Endothelial cell of umbilical vein (primary cell): ENCODE measurements at regions not wholly inside any gene's neighbourhood (a gene's known extent, or its start where the extent isn't known, plus 50 kb on each side); places are given as distances from the start of the nearest gene placed in this dataset.

Experiments used
- BruUV-seq: library from RNA; stranded (reverse); fragments of 400-500 nt; replicated peaks from 2 replicates; lab custom pipeline; 2021; lab: Mats Ljungman, UMichigan
- CTCF ChIA-PET: fragments of 300-600, 350-600 bp; sonication (Branson Sonifier 250); formaldehyde crosslinking; loops from one replicate; lab custom pipeline; 2021; ENCODE audit warnings: antibody characterized with exemption, inconsistent platforms; lab: Charles Lee
- POLR2A ChIA-PET: fragments of 300-600, 350-600 bp; sonication (Branson Sonifier 250); formaldehyde crosslinking; loops from one replicate; lab custom pipeline; 2021; ENCODE audit warnings: antibody characterized with exemption, inconsistent platforms; lab: Charles Lee
- DNase-seq: peaks from one replicate; pipeline ENCODE4 v3.0.0-alpha.2; 2011; ENCODE audit warnings: low read depth, low spot score
- FAIRE-seq: peaks from 2 replicates; lab custom pipeline; 2011; peaks lifted over from hg19 to GRCh38; lab: Jason Lieb, UNC
- H2AFZ ChIP-seq: 2 replicates; pipeline ENCODE4 v1.6.0; 2012; ENCODE audit warnings: low read depth, low read length, control low read depth, inconsistent platforms
- H3K27ac ChIP-seq: 2 replicates; pipeline ENCODE4 v1.5.1; 2011; ENCODE audit warnings: low read depth, mild to moderate bottlenecking, control low read depth, low read length, moderate library complexity; ENCODE audit not compliant: insufficient read depth
- H3K27me3 ChIP-seq, 2 experiments: 2 replicates each; pipeline versions ENCODE4 v1.6.0 to v1.6.1; 2011; ENCODE audit warnings: low read length in 2 of 2, mixed read lengths in 1 of 2; ENCODE audit not compliant: control insufficient read depth in 2 of 2, insufficient read depth in 2 of 2
- H3K36me3 ChIP-seq, 2 experiments: 2 replicates in 1 of 2; 3 replicates in 1 of 2; pipeline ENCODE4 v1.5.1; 2011; ENCODE audit warnings: low read length in 2 of 2, mild to moderate bottlenecking in 1 of 2, moderate library complexity in 1 of 2; ENCODE audit not compliant: control insufficient read depth in 2 of 2, insufficient read depth in 2 of 2; ENCODE audit errors: extremely low read depth in 1 of 2
- H3K4me1 ChIP-seq: 3 replicates; pipeline ENCODE4 v1.5.1; 2011; ENCODE audit warnings: mild to moderate bottlenecking, low read length; ENCODE audit not compliant: control insufficient read depth, insufficient read depth; ENCODE audit errors: extremely low read depth
- H3K4me2 ChIP-seq: 2 replicates; pipeline ENCODE4 v1.6.1; 2011; ENCODE audit warnings: low read length, control low read depth, mixed read lengths; ENCODE audit not compliant: insufficient read depth
- H3K4me3 ChIP-seq, 3 experiments: fragments of 200-600 bp in 1 of 3; sonication (generic), shearing (Covaris generic) in 1 of 3; replicated peaks in 1 of 3; 2 replicates each; pipeline ENCODE4 v1.5.1; 2011 to 2016; ENCODE audit warnings: control low read depth in 3 of 3, low read length in 3 of 3, mild to moderate bottlenecking in 2 of 3, inconsistent platforms in 1 of 3, low read depth in 1 of 3, moderate library complexity in 1 of 3; ENCODE audit not compliant: insufficient read depth in 1 of 3
- H3K79me2 ChIP-seq: 2 replicates; pipeline ENCODE4 v1.6.0; 2012; ENCODE audit warnings: low read length, inconsistent platforms; ENCODE audit not compliant: control insufficient read depth, insufficient read depth
- H3K9ac ChIP-seq: replicated peaks from 2 replicates; pipeline ENCODE3; 2011; ENCODE audit warnings: low read length, control low read depth; ENCODE audit not compliant: insufficient read depth; ENCODE audit errors: extremely low read depth
- H3K9me1 ChIP-seq: replicated peaks from 3 replicates; pipeline ENCODE4 v1.6.0; 2011; ENCODE audit warnings: mild to moderate bottlenecking, low read length; ENCODE audit not compliant: control insufficient read depth, insufficient read depth; ENCODE audit errors: extremely low read depth
- H3K9me3 ChIP-seq: replicated peaks from 2 replicates; pipeline ENCODE4 v1.5.1; 2012; ENCODE audit warnings: low read length, inconsistent platforms; ENCODE audit not compliant: control insufficient read depth, insufficient read depth
- H4K20me1 ChIP-seq: replicated peaks from 2 replicates; pipeline ENCODE3; 2011; ENCODE audit warnings: mild to moderate bottlenecking, low read length; ENCODE audit not compliant: control insufficient read depth, insufficient read depth; ENCODE audit errors: extremely low read depth
- EZH2 ChIP-seq: IDR thresholded peaks from 2 replicates; pipeline ENCODE4 v1.6.1; 2012; ENCODE audit warnings: borderline replicate concordance, low read depth, mild to moderate bottlenecking, moderate library complexity, low read length, inconsistent platforms; ENCODE audit not compliant: severe bottlenecking
- FOS ChIP-seq: IDR thresholded peaks from 2 replicates; pipeline ENCODE4 v1.6.1; 2011; ENCODE audit warnings: mild to moderate bottlenecking, low read length, moderate library complexity, borderline replicate concordance; ENCODE audit not compliant: insufficient read depth
- GATA2 ChIP-seq: IDR thresholded peaks from 2 replicates; pipeline ENCODE4 v1.7.0; 2011; ENCODE audit warnings: low read depth, mild to moderate bottlenecking, moderate library complexity, mixed read lengths, low read length; ENCODE audit not compliant: insufficient read length, insufficient read depth
- JUN ChIP-seq: IDR thresholded peaks from 2 replicates; pipeline ENCODE4 v1.6.1; 2011; ENCODE audit warnings: borderline replicate concordance, low read depth; ENCODE audit not compliant: insufficient read length, insufficient read depth
- MAX ChIP-seq: IDR thresholded peaks from 2 replicates; pipeline ENCODE4 v1.6.1; 2011; ENCODE audit not compliant: insufficient read depth, insufficient read length
- MYC ChIP-seq: IDR thresholded peaks from one replicate; pipeline ENCODE4 v1.6.1; 2011; ENCODE audit warnings: mild to moderate bottlenecking, low read depth, low read length
- POLR2A ChIP-seq: IDR thresholded peaks from 2 replicates; pipeline ENCODE4 v1.6.1; 2012; ENCODE audit warnings: low read depth, mild to moderate bottlenecking, control low read depth, low read length
- POLR2AphosphoS5 ChIP-seq: IDR thresholded peaks from 2 replicates; pipeline ENCODE4 v1.6.1; 2012; ENCODE audit warnings: low read depth, mild to moderate bottlenecking, control low read depth, low read length, moderate library complexity; ENCODE audit not compliant: insufficient read depth
- dilution Hi-C: fragments of 300-500 bp; cut with MboI; formaldehyde crosslinking; loops from one replicate; pipeline ENCODE4 v1.15.0; 2019; ENCODE audit warnings: low sequenced_read_pairs; ENCODE audit not compliant: extremely low pct_ligation_motif_present
- intact Hi-C: fragments of 100-400 bp; cut with micrococcal nuclease; formaldehyde crosslinking; loops from one replicate; pipeline ENCODE4 v1.10.0; 2022
- TF ChIP-seq, protein P1 (sequence below), 2 donors: IDR thresholded peaks; 1 replicate in 1 of 2; 2 replicates in 1 of 2; pipeline ENCODE4 v1.5.1; 2011; ENCODE audit warnings: low read length in 2 of 2, mild to moderate bottlenecking in 2 of 2, moderate library complexity in 2 of 2, control low read depth in 1 of 2, inconsistent platforms in 1 of 2, low read depth in 1 of 2; ENCODE audit not compliant: insufficient read depth in 1 of 2; ENCODE audit errors: extremely low read depth in 1 of 2

- no peaks in the 10 kb centered on the region for H3K9me1 ChIP-seq
- no peak for DNase-seq
- H3K4me2 ChIP-seq: no peak overlapping the region
- H3K36me3 ChIP-seq: no peaks in the 10 kb centered on the region
- CTCF ChIA-PET: interaction anchor here (1.0 to 1.8 kb wide), 2 partner anchors 16 to 841 kb away, joined by 3 to 4 read pairs; no protein-coding TSS in a partner anchor
- H2AFZ ChIP-seq: no peak overlapping the region
- peaks cover 0 to 2% of the 10 kb centered on the region in 2 experiments for H3K27me3 ChIP-seq
- H3K9ac ChIP-seq: no peak overlapping the region
- H4K20me1 ChIP-seq: no peaks in the 10 kb centered on the region
- intact Hi-C loops (no loop called here), dilution Hi-C loops (no loop called here)
- TF ChIP-seq, protein P1, sequence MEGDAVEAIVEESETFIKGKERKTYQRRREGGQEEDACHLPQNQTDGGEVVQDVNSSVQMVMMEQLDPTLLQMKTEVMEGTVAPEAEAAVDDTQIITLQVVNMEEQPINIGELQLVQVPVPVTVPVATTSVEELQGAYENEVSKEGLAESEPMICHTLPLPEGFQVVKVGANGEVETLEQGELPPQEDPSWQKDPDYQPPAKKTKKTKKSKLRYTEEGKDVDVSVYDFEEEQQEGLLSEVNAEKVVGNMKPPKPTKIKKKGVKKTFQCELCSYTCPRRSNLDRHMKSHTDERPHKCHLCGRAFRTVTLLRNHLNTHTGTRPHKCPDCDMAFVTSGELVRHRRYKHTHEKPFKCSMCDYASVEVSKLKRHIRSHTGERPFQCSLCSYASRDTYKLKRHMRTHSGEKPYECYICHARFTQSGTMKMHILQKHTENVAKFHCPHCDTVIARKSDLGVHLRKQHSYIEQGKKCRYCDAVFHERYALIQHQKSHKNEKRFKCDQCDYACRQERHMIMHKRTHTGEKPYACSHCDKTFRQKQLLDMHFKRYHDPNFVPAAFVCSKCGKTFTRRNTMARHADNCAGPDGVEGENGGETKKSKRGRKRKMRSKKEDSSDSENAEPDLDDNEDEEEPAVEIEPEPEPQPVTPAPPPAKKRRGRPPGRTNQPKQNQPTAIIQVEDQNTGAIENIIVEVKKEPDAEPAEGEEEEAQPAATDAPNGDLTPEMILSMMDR (IDR thresholded peaks at IDR 0.05; ENCODE audit: extremely low read depth in 1 of 2, insufficient read depth in 1 of 2, low read depth in 1 of 2, low read length in 2 of 2): no peak
- no peaks in the 10 kb centered on the region for H3K9me3 ChIP-seq
- H3K79me2 ChIP-seq: no peaks in the 10 kb centered on the region
- H3K4me1 ChIP-seq: no peaks in the 10 kb centered on the region
- no peak overlapping the region for H3K27ac ChIP-seq
- no peak overlapping the region for H3K4me3 ChIP-seq
- no TSS peak for BruUV-seq
- FAIRE-seq: no peak
- POLR2A ChIA-PET: no interaction called here
These were observed 426.0 kb upstream of the CRIM1 start for GRCh38 chr2:35929551-35929950.

DNA sequence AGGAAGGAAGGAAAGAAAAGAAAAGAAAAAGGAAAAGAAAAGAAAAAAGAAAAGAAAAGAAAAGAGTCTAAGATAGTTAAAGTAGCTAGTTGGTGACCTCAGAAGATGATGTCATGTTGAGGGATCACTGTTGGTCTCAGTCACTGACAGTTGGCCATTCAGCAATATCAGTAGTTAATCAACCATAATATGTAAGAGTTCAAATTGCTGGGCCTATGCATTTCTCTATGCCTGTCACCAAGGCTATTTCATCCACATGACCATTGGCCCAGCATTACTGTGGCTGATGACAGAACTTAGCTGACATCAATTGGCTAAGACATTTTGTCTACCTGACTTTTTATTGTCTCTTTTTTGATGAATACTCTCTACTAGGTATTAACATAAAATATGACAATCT is 435.5 kb upstream of the CRIM1 start:
- no peaks in the 10 kb centered on the region for H3K9me3 ChIP-seq
- no peaks in the 10 kb centered on the region for H3K4me1 ChIP-seq
- dilution Hi-C loops: no loop called here
- POLR2A ChIA-PET: no interaction called here
- DNase-seq (no peak), FAIRE-seq (no peak)
- CTCF ChIA-PET: no interaction called here
- H3K27ac ChIP-seq: no peak overlapping the region
- no peaks in the 10 kb centered on the region for H3K27me3 ChIP-seq
- no peaks in the 10 kb centered on the region for H3K9me1 ChIP-seq
- H3K36me3 ChIP-seq: no peaks in the 10 kb centered on the region
- no peaks in the 10 kb centered on the region for H3K79me2 ChIP-seq
- H2AFZ ChIP-seq: no peak overlapping the region
- no peak overlapping the region for H3K4me2 ChIP-seq
- intact Hi-C loops: no loop called here
- no TSS peak for BruUV-seq
- H3K4me3 ChIP-seq: no peak overlapping the region
- TF ChIP-seq GATA2: no peak
- TF ChIP-seq POLR2A: no peak
- no peak for TF ChIP-seq EZH2
- TF ChIP-seq JUN: no peak
- TF ChIP-seq FOS: no peak
- no peak for TF ChIP-seq MAX
- TF ChIP-seq, protein P1 (IDR thresholded peaks at IDR 0.05; ENCODE audit: extremely low read depth in 1 of 2, insufficient read depth in 1 of 2, low read depth in 1 of 2, low read length in 2 of 2): no peak
- TF ChIP-seq MYC: no peak
- TF ChIP-seq POLR2AphosphoS5: no peak
- H3K9ac ChIP-seq: no peak overlapping the region
- H4K20me1 ChIP-seq: no peaks in the 10 kb centered on the region
